HepG2 (cell line): ENCODE measurements at regions not wholly inside any gene's neighbourhood (a gene's known extent, or its start where the extent isn't known, plus 50 kb on each side); places are given as distances from the start of the nearest gene placed in this dataset.

Experiments
- ATAC-seq: fragments of 200-7000 bp; cut with Tn5 transposase; 3 replicates; pipeline ENCODE4 v1.9.1; 2020; ENCODE audit warnings: mild to moderate bottlenecking, moderate library complexity
- BruUV-seq: library from RNA; stranded (reverse); fragments of 400-500 nt; replicated peaks from 2 replicates; lab custom pipeline; 2021; lab: Mats Ljungman, UMichigan
- CTCF ChIA-PET: fragments of 300-600 bp; formaldehyde crosslinking; extraction: SDS; loops from one replicate; lab custom pipeline; 2021; ENCODE audit warnings: low total read pairs, inconsistent platforms, low intra/inter-chr PET ratio; lab: Yijun Ruan, JAX
- POLR2A ChIA-PET: fragments of 350-600 bp; sonication (Branson Sonifier 250); formaldehyde crosslinking; loops from one replicate; lab custom pipeline; 2020; ENCODE audit warnings: antibody characterized with exemption, inconsistent platforms; lab: Yijun Ruan, JAX
- DNase-seq: peaks from one replicate; pipeline ENCODE4 v3.0.0-alpha.2; 2015; ENCODE audit warnings: low spot score
- FAIRE-seq: peaks from 3 replicates; lab custom pipeline; 2011; peaks lifted over from hg19 to GRCh38; lab: Jason Lieb, UNC
- H2AFZ ChIP-seq: one replicate; pipeline ENCODE4 v1.6.1; 2011; ENCODE audit warnings: low read length, inconsistent platforms
- H3K27ac ChIP-seq: fragments of 300-600 bp; 3 replicates; pipeline ENCODE4 v1.8.0; 2011; ENCODE audit warnings: mixed run types, mild to moderate bottlenecking, mixed read lengths, low read length, inconsistent platforms; ENCODE audit not compliant: insufficient read depth; ENCODE audit errors: extremely low read length
- H3K27me3 ChIP-seq, 2 experiments: fragments of 200-600 bp in 1 of 2; 2 replicates in 1 of 2; 3 replicates in 1 of 2; pipeline versions ENCODE4 v1.6.0 to v1.8.0; 2011; ENCODE audit warnings: low read length in 2 of 2, mild to moderate bottlenecking in 2 of 2, moderate library complexity in 2 of 2, inconsistent platforms in 1 of 2; ENCODE audit not compliant: insufficient read depth in 2 of 2, control insufficient read depth in 1 of 2
- H3K36me3 ChIP-seq, 2 experiments: fragments of 200-600 bp in 1 of 2; replicated peaks in 1 of 2; 2 replicates in 1 of 2; 3 replicates in 1 of 2; pipeline versions ENCODE4 v1.5.1 to v1.8.0; 2011; ENCODE audit warnings: low read length in 2 of 2, inconsistent platforms in 1 of 2; ENCODE audit not compliant: insufficient read depth in 2 of 2, control insufficient read depth in 1 of 2
- H3K4me1 ChIP-seq: 2 replicates; pipeline ENCODE4 v1.5.1; 2012; ENCODE audit warnings: low read length, inconsistent platforms; ENCODE audit not compliant: insufficient read depth
- H3K4me2 ChIP-seq: 2 replicates; pipeline ENCODE4 v1.6.0; 2011; ENCODE audit warnings: low read depth, low read length, inconsistent platforms
- H3K4me3 ChIP-seq, 3 experiments: fragments of 200-600 bp in 1 of 3; sonication (generic), shearing (Covaris generic) in 1 of 3; replicated peaks in 1 of 3; 2 replicates each; pipeline ENCODE4 v1.5.1; 2011 to 2016; ENCODE audit warnings: low read length in 3 of 3, inconsistent platforms in 2 of 3, low read depth in 2 of 3, mild to moderate bottlenecking in 2 of 3, control low read depth in 1 of 3, mixed read lengths in 1 of 3; ENCODE audit not compliant: insufficient read depth in 1 of 3
- H3K79me2 ChIP-seq: one replicate; pipeline ENCODE4 v1.6.1; 2011; ENCODE audit warnings: low read length, inconsistent platforms; ENCODE audit not compliant: insufficient read depth
- H3K9ac ChIP-seq: 2 replicates; pipeline ENCODE4 v1.6.0; 2011; ENCODE audit warnings: mild to moderate bottlenecking, low read depth, low read length, inconsistent platforms; ENCODE audit not compliant: insufficient read depth
- H3K9me3 ChIP-seq: 2 replicates; pipeline ENCODE4 v1.5.1; 2012; ENCODE audit warnings: mild to moderate bottlenecking, low read length
- H4K20me1 ChIP-seq: 2 replicates; pipeline ENCODE4 v1.6.0; 2011; ENCODE audit warnings: inconsistent platforms, mild to moderate bottlenecking, low read length, moderate library complexity; ENCODE audit not compliant: insufficient read depth
- CBX5 ChIP-seq: sonication (generic); formaldehyde crosslinking; IDR thresholded peaks from 2 replicates; pipeline ENCODE4 v1.4.0; 2020; ENCODE audit warnings: missing genetic modification reagents, borderline replicate concordance
- ETV6 ChIP-seq: sonication (generic); formaldehyde crosslinking; conservative IDR thresholded peaks from 2 replicates; pipeline ENCODE4 v1.4.0; 2020; ENCODE audit warnings: missing genetic modification reagents
- FOSL1 ChIP-seq: sonication (generic); formaldehyde crosslinking; IDR thresholded peaks from 2 replicates; pipeline ENCODE4 v1.9.0; 2021; ENCODE audit warnings: missing genetic modification reagents, borderline replicate concordance
- HMGA1 ChIP-seq: sonication (generic); formaldehyde crosslinking; conservative IDR thresholded peaks from 2 replicates; pipeline ENCODE4 v1.4.0; 2020; ENCODE audit warnings: missing genetic modification reagents
- NR1H2 ChIP-seq: sonication (generic); formaldehyde crosslinking; IDR thresholded peaks from 2 replicates; pipeline ENCODE4 v1.8.1; 2022; ENCODE audit warnings: low read depth, missing genetic modification reagents, borderline replicate concordance
- ZBTB34 ChIP-seq: sonication (generic); formaldehyde crosslinking; IDR thresholded peaks from 2 replicates; pipeline ENCODE4 v1.8.0; 2022; ENCODE audit warnings: mild to moderate bottlenecking, missing genetic modification reagents
- ZBTB37 ChIP-seq: sonication (generic); formaldehyde crosslinking; IDR thresholded peaks from 2 replicates; pipeline ENCODE4 v1.4.0; 2020; ENCODE audit warnings: mild to moderate bottlenecking, missing genetic modification reagents
- ZNF609 ChIP-seq: sonication (generic); formaldehyde crosslinking; IDR thresholded peaks from 2 replicates; pipeline ENCODE4 v1.4.0; 2020; ENCODE audit warnings: mild to moderate bottlenecking, missing genetic modification reagents, borderline replicate concordance
- ZNF746 ChIP-seq: sonication (generic); formaldehyde crosslinking; IDR thresholded peaks from 2 replicates; pipeline ENCODE4 v1.8.0; 2022; ENCODE audit warnings: mild to moderate bottlenecking, missing genetic modification reagents
- ZNF891 ChIP-seq: sonication (generic); formaldehyde crosslinking; IDR thresholded peaks from 2 replicates; pipeline ENCODE4 v1.5.0; 2020; ENCODE audit warnings: mild to moderate bottlenecking, missing genetic modification reagents
- WGBS: methylation state at CpG from one replicate; pipeline ENCODE4 v1.1.6; 2017; ENCODE audit warnings: low lambda C conversion rate; 5-methylcytosine and 5-hydroxymethylcytosine counted together
- in situ Hi-C: cut with HindIII; loops from 2 replicates; pipeline ENCODE4 v1.10.0; 2017; ENCODE audit warnings: low pct_unique_long_range_greater_than_20kb; ENCODE audit not compliant: extremely low pct_ligation_motif_present
- intact Hi-C: fragments of 100-400 bp; cut with micrococcal nuclease; formaldehyde crosslinking; loops from one replicate; pipeline ENCODE4 v1.10.0; 2022; ENCODE audit not compliant: unreplicated experiment
- TF ChIP-seq, protein P1 (sequence below): IDR thresholded peaks from 2 replicates; pipeline ENCODE4 v1.6.1; 2016; ENCODE audit warnings: low read depth

GRCh38 chr4:84312426-84313012 lies 186.6 kb downstream of the NKX6-1 start:
- no peak for ATAC-seq

More at GRCh38 chr4:84312426-84313012, 186.6 kb downstream of the NKX6-1 start:
- H3K9me3 ChIP-seq, result no peaks in the 10 kb centered on the region
- in situ Hi-C loops, result no loop called here
- 4% methylated on average over 4 of the region's 6 CpGs for WGBS
- no peaks in the 10 kb centered on the region for H4K20me1 ChIP-seq
- H3K9ac ChIP-seq, result no peak overlapping the region
- TF ChIP-seq ZNF891, result no peak
- TF ChIP-seq HMGA1 (CRISPR knock-in tag), result no peak
- TF ChIP-seq ZNF609 (CRISPR knock-in tag), result no peak
- TF ChIP-seq ZNF746 (CRISPR knock-in tag), result no peak
- TF ChIP-seq, protein P1, sequence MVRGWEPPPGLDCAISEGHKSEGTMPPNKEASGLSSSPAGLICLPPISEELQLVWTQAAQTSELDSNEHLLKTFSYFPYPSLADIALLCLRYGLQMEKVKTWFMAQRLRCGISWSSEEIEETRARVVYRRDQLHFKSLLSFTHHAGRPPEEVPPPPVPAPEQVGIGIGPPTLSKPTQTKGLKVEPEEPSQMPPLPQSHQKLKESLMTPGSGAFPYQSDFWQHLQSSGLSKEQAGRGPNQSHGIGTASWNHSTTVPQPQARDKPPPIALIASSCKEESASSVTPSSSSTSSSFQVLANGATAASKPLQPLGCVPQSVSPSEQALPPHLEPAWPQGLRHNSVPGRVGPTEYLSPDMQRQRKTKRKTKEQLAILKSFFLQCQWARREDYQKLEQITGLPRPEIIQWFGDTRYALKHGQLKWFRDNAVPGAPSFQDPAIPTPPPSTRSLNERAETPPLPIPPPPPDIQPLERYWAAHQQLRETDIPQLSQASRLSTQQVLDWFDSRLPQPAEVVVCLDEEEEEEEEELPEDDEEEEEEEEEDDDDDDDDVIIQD (CRISPR knock-in tag), result no peak
- TF ChIP-seq CBX5 (CRISPR knock-in tag), result no peak
- no peak for TF ChIP-seq ZBTB37 (CRISPR knock-in tag)
- no peak for TF ChIP-seq ZBTB34 (CRISPR knock-in tag)
- no peak for TF ChIP-seq ETV6 (CRISPR knock-in tag)
- TF ChIP-seq NR1H2, result no peak
- no peak for TF ChIP-seq FOSL1 (CRISPR knock-in tag)
- no peak overlapping the region for H3K4me2 ChIP-seq
- no peak for FAIRE-seq
- H3K4me3 ChIP-seq, result no peak overlapping the region
- H3K4me1 ChIP-seq, result no peaks in the 10 kb centered on the region
- H3K36me3 ChIP-seq, result no peaks in the 10 kb centered on the region
- intact Hi-C loops, result no loop called here
- CTCF ChIA-PET, result no interaction called here
- no peaks in the 10 kb centered on the region for H3K27me3 ChIP-seq
- no peak for DNase-seq
- H3K79me2 ChIP-seq, result no peaks in the 10 kb centered on the region
- H2AFZ ChIP-seq, result no peak overlapping the region
- no peak overlapping the region for H3K27ac ChIP-seq
- POLR2A ChIA-PET, result no interaction called here
- BruUV-seq, result no TSS peak
